ENCODE measurements at regions not wholly inside any gene's neighbourhood (a gene's known extent, or its start where the extent isn't known, plus 50 kb on each side); places are given as distances from the start of the nearest gene placed in this dataset.

- TF ChIP-seq MAX (IDR thresholded peaks at IDR 0.05) (no peak), ASH2L (IDR thresholded peaks at IDR 0.05; ENCODE audit: low read length) (no peak), HDAC2 (IDR thresholded peaks at IDR 0.05; ENCODE audit: borderline replicate concordance in 1 of 2, low read depth in 2 of 2, low read length in 2 of 2) (no peak)
Observed at GRCh38 chr9:30661925-30662324, 1722.5 kb upstream of the ACO1 start (continued).
